Ecto neural progenitor cell (in vitro differentiated cells): ENCODE measurements at regions not wholly inside any gene's neighbourhood (a gene's known extent, or its start where the extent isn't known, plus 50 kb on each side); places are given as distances from the start of the nearest gene placed in this dataset.
A peak's percentile ranks its signal among the peaks of the same experiment; 100 is the strongest.

ENCODE experiments used
- DNase-seq: peaks from one replicate; pipeline ENCODE4 v3.0.0-alpha.2; 2018; ENCODE audit warnings: low spot score

GRCh38 chrY:11293392-11293791, 1407.6 kb upstream of the USP9Y start:
- no peak for DNase-seq

DNA sequence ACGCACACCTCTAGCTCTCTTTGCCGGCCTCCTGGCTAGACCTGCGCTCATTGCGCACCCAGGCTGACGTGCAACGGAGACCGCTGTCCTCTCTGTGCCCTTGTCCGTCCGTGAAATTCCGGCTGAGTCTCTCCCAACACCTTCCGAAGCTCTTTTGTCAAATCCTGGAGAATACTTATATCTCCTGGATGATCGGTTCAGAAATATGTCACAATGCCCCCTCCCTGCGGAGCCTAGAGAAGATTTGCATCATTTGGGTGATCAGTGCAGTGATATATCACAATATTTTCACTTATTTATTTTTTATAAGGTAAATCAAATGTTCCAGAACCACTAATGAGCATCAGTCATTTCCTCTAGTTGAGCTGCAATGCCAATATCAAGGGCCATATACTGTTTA, 1366.9 kb upstream of the USP9Y start:
- peak; percentile 49 for DNase-seq
